HCT116 (cell line): ENCODE measurements at regions not wholly inside any gene's neighbourhood (a gene's known extent, or its start where the extent isn't known, plus 50 kb on each side); places are given as distances from the start of the nearest gene placed in this dataset.

Source experiments
- MAX ChIP-seq: IDR thresholded peaks from 2 replicates; pipeline ENCODE4 v1.6.1; 2012
- ZFX ChIP-seq: fragments of 450-650 bp; IDR thresholded peaks from 2 replicates; pipeline ENCODE4 v1.6.1; 2017

GRCh38 chr4:57945298-57945697 lies 835.1 kb upstream of the IGFBP7 start:
- TF ChIP-seq MAX, result no peak
- no peak for TF ChIP-seq ZFX
